HCT116 (cell line): ENCODE measurements at regions not wholly inside any gene's neighbourhood (a gene's known extent, or its start where the extent isn't known, plus 50 kb on each side); places are given as distances from the start of the nearest gene placed in this dataset.

Source experiments
- ATF3 ChIP-seq: IDR thresholded peaks from 2 replicates; pipeline ENCODE4 v1.6.1; 2012
- CEBPB ChIP-seq: IDR thresholded peaks from 2 replicates; pipeline ENCODE4 v1.6.1; 2012; ENCODE audit warnings: low read depth
- CTCF ChIP-seq, 3 experiments: fragments of 200-600 bp in 1 of 3; sonication (generic) in 1 of 3; IDR thresholded peaks in 2 of 3; conservative IDR thresholded peaks in 1 of 3; 2 replicates each; pipeline ENCODE4 v1.5.1; 2012 to 2017; ENCODE audit warnings: low read depth in 2 of 3, low read length in 2 of 3, antibody characterized with exemption in 1 of 3, borderline replicate concordance in 1 of 3, control low read depth in 1 of 3, mild to moderate bottlenecking in 1 of 3, mixed read lengths in 1 of 3, mixed run types in 1 of 3, moderate library complexity in 1 of 3; ENCODE audit not compliant: insufficient read depth in 1 of 3
- EZH2 ChIP-seq: fragments of 200-600 bp; sonication (generic); IDR thresholded peaks from 2 replicates; pipeline ENCODE4 v1.6.1; 2017; ENCODE audit warnings: antibody characterized with exemption, mixed run types
- EZH2phosphoT487 ChIP-seq: fragments of 200-600 bp; IDR thresholded peaks from 2 replicates; pipeline ENCODE4 v1.6.1; 2018; ENCODE audit warnings: antibody characterized with exemption, borderline replicate concordance
- FOSL1 ChIP-seq: IDR thresholded peaks from 2 replicates; pipeline ENCODE4 v1.6.1; 2012; ENCODE audit warnings: low read depth
- POLR2A ChIP-seq: IDR thresholded peaks from 2 replicates; pipeline ENCODE4 v1.7.0; 2011; ENCODE audit warnings: borderline replicate concordance; ENCODE audit not compliant: insufficient read depth, insufficient read length; ENCODE audit errors: extremely low read depth
- POLR2AphosphoS5 ChIP-seq: IDR thresholded peaks from 2 replicates; pipeline ENCODE4 v1.6.1; 2011; ENCODE audit warnings: mild to moderate bottlenecking, low read depth, low read length, moderate library complexity
- RAD21 ChIP-seq: IDR thresholded peaks from 2 replicates; pipeline ENCODE4 v1.6.1; 2012; ENCODE audit warnings: low read depth, mild to moderate bottlenecking
- REST ChIP-seq: IDR thresholded peaks from 2 replicates; pipeline ENCODE4 v1.6.1; 2012; ENCODE audit warnings: low read depth
- SRF ChIP-seq: IDR thresholded peaks from 2 replicates; pipeline ENCODE4 v1.6.1; 2012; ENCODE audit warnings: low read depth
- TCF7L2 ChIP-seq: IDR thresholded peaks from 2 replicates; pipeline ENCODE4 v1.7.0; 2011; ENCODE audit warnings: borderline replicate concordance, inconsistent platforms; ENCODE audit not compliant: insufficient read depth, insufficient read length; ENCODE audit errors: extremely low read depth
- YY1 ChIP-seq: IDR thresholded peaks from 2 replicates; pipeline ENCODE4 v1.6.1; 2011; ENCODE audit warnings: low read length, low read depth, moderate library complexity, mild to moderate bottlenecking; ENCODE audit not compliant: insufficient replicate concordance; ENCODE audit errors: extremely low read depth
- ZNF274 ChIP-seq: fragments of 200-500 bp; sonication (Bioruptor generic); IDR thresholded peaks from 2 replicates; pipeline ENCODE4 v1.6.1; 2014; ENCODE audit warnings: mild to moderate bottlenecking, low read depth, low read length, inconsistent platforms

GRCh38 chr13:86729206-86729605 is 930.0 kb upstream of the SLITRK6 start:
- TF ChIP-seq POLR2AphosphoS5, result no peak
- no peak for TF ChIP-seq EZH2
- no peak for TF ChIP-seq ZNF274
- no peak for TF ChIP-seq REST
- TF ChIP-seq CTCF (IDR thresholded peaks at IDR 0.05 in 2 of 3, conservative IDR thresholded peaks at IDR 0.05 in 1 of 3; ENCODE audit: borderline replicate concordance in 1 of 3, insufficient read depth in 1 of 3, low read depth in 2 of 3, low read length in 2 of 3), result no peak
- TF ChIP-seq ATF3, result no peak
- no peak for TF ChIP-seq CEBPB
- no peak for TF ChIP-seq POLR2A
- no peak for TF ChIP-seq YY1
- TF ChIP-seq RAD21, result no peak
- TF ChIP-seq SRF, result no peak
- TF ChIP-seq EZH2phosphoT487, result no peak
- no peak for TF ChIP-seq TCF7L2
- TF ChIP-seq FOSL1, result no peak
